CD4-positive, alpha-beta T cell treated with Interferon gamma for 1 hour (primary cell): ENCODE measurements at regions not wholly inside any gene's neighbourhood (a gene's known extent, or its start where the extent isn't known, plus 50 kb on each side); places are given as distances from the start of the nearest gene placed in this dataset.

Source experiments
- DNase-seq: peaks from one replicate; pipeline ENCODE4 v3.0.0-alpha.2; 2020

GRCh38 chr1:87568911-87569310, 240.2 kb downstream of the LMO4 start:
- DNase-seq, result no peak

DNA sequence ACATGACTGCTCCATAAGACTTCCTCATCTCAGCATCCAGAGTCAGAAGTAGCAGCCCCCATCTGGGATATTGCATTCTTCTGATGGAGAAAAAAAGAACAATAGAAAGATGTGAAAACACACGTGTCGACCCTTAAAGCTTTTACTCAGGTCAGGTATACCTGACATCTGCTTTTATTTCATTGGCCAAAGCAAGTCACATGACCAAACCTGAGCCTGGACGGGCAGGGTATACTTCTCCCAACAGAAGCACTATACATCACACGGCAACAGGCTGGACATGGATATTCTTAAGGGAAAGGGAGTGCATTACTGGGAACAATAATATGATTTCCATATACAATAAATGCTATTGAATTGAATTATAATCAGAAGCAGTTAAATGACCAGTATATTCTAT, 243.3 kb downstream of the LMO4 start:
- no peak for DNase-seq

DNA sequence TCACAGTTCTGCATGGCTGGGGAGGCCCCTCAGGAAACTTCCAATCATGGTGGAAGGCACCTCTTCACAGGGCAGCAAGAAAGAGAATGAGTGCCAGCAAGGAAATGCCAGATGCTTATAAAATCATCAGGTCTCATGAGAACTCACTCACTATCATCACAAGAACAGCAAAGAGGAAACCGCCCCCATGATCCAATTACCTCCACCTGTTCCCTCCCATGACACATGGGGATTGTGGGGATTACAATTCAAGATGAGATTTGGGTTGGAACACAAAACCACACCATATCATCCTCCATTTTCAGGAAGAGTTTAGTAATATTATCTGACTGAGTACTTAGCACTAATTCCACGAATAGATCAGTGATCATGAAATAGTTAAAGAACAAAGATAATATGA, 244.2 kb downstream of the LMO4 start:
- no peak for DNase-seq

- no peak for DNase-seq
Measured at GRCh38 chr1:87575528-87575927, 246.8 kb downstream of the LMO4 start.

- DNase-seq, result no peak
Measured at GRCh38 chr1:87578464-87578863, 249.8 kb downstream of the LMO4 start.

GRCh38 chr1:87583459-87583858, 254.8 kb downstream of the LMO4 start:
- no peak for DNase-seq

- no peak for DNase-seq
Measured at GRCh38 chr1:87584586-87584985, 255.9 kb downstream of the LMO4 start.

- DNase-seq, result no peak
Measured at GRCh38 chr1:87586501-87586900, 257.8 kb downstream of the LMO4 start.

DNA sequence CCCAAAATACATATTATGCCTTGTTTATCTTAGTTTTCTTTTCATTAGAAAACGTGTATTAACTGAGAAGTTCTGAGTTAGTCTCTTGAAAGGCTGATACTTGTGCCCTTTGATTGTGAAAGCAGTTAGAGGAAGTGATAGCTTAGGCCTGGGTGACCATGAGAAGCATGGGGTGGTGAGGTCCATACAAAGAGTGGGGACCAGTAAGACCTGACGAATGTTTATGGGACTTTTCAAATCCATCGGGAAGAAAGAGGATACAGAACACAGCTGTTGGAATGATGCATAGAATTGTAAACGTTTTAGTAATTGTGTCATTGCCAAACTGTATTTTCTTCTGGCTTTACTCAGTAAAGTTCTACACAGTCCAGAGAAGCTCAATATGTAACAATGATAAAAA, 259.8 kb downstream of the LMO4 start:
- DNase-seq, result no peak

DNA sequence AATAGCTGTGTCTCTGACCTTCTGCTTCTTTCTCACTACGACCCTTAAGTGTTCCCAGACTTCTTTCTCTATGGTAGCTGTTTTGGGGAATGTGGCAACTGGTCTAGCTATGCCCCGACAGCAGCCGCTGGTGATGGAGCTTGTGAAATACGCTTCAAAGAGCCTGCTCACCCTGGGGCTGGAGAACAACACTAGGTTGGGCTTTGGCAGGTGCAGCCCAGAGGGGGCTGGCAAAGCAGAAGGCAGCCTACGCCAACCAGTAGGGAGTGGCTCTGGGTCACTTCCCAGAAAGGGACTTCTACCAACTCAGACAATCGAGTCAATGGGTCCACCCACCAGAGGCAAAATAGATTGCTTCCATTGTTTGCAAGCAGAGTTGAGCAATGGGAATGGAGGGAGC, 262.8 kb downstream of the LMO4 start:
- DNase-seq, result no peak

DNA sequence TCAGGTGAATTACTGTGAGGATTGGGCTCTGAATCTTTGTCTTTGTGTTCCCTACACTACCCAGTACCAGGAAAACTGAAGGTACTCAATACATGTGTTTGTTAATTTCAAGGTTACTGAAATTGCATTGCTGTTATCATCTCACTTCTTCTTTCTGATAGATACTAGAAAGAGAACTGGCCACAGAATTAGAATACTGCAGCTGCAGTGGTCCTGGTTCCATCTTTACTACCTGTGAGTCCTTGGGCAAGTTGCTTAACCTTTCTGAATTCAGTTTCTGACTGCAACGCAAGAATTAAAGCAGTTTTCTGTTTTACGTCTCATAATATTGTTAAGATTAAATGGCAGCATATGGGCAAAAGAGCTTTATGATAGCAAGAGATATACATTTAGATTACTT, 263.5 kb downstream of the LMO4 start:
- DNase-seq, result no peak

GRCh38 chr1:87594736-87595383, 266.2 kb downstream of the LMO4 start:
- DNase-seq, result no peak

DNA sequence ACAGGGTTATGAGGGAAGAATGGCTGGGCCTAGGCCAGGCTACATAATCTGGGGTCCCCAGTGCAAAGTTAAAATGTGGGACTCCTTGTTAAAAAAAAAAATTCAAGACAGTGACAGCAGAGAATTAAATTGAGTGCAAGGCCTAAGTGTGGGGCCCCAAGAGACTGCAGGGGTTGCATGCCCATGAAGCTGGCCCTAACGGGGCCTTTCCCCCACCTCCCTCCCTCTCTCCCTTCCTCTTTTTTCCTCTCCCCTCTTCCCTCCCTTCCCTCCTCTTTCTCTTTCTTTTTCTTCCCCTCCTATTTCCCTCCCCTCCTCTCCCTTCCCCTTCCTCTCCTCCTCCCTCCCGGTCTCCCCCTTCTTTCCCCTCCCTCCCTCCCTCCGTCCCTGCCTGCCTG, 266.7 kb downstream of the LMO4 start:
- DNase-seq, result no peak

DNA sequence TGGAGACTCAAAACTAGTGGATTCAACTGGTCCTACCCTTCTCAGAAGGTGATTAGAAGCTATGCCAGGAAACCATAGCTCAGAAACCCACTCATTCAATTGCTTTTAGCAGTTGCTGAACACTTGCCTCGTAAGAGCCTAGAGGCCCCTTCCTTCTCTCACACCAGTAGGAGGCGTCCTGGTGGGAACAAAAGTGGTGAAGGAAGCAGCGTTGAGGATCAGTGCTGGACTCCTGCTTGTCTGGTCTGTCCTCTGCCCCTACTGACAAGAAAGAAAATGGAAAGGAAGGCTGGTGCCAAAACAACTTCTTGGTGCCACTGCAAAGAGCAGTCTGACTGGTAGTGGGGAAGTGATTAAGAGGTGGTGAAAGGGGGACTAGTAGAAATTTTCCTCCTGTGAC, 269.7 kb downstream of the LMO4 start:
- DNase-seq, result no peak

- DNase-seq, result no peak
Measured at GRCh38 chr1:87599569-87599968, 270.9 kb downstream of the LMO4 start.

GRCh38 chr1:87600055-87600850, 271.6 kb downstream of the LMO4 start:
- no peak for DNase-seq

- DNase-seq, result no peak
Measured at GRCh38 chr1:87600854-87601253, 272.2 kb downstream of the LMO4 start.

GRCh38 chr1:87603626-87604025, 274.9 kb downstream of the LMO4 start:
- no peak for DNase-seq

GRCh38 chr1:87612956-87613355, 284.3 kb downstream of the LMO4 start:
- no peak for DNase-seq

DNA sequence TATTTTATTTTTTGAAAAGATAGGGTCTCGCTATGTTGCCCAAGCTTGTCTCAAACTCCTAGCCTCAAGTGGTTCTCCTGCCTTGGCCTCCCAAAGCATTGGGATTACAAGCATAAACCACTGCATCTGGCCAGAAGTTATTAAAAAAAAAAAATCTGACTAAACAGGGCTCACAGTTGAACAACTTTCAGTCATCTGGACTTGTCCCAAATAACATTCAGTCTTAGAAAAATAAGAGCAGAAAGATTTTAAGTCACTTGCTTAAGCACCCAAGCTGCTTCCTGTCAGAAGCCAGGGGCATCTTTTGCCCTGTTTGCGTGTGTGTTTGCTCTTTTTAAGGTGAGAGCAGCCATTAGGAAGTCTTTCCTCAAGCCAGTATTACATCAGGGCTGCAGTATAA, 286.8 kb downstream of the LMO4 start:
- no peak for DNase-seq

DNA sequence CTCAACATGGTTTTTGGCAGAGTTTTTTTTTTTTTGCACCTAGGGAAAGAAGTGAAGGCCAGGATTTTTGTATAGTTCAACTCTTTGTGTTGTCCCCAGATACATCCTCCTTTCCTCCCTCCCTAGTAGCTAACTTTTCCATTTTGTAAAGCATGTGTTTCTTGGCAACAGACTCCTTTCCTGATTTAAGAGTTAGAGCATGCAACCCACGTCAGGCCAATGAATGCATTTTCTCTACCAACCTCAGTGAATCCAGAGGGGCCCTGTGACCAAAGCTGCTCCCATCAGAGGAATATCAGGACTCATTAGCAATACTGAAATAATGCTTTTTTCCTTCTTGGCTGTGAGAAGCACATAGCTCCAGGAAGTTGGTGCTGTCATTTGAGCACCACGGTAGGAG, 287.2 kb downstream of the LMO4 start:
- DNase-seq, result no peak

- DNase-seq, result no peak
Measured at GRCh38 chr1:87620807-87621206, 292.1 kb downstream of the LMO4 start.

DNA sequence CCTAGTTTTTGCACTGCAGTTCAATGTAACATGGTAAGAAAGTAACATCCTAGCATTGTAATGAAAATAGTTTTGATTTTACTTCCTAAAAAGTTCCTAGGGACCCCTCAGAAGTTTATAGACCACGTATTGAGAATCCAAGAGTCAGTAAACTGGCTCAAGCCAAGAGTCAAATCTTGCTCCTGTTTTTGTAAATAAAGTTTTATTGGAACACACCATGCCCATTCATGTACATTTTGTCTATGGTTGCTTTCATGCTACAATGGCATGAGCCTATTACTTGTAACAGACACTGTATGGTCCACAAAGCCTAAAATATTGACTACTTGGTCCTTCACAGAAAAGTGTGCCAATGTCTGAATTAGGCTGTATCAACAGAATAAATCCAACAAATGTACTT, 301.0 kb downstream of the LMO4 start:
- no peak for DNase-seq

- no peak for DNase-seq
Measured at GRCh38 chr1:87632232-87632631, 303.6 kb downstream of the LMO4 start.
